Right lobe of liver (tissue), 6 donors: ENCODE measurements at regions not wholly inside any gene's neighbourhood (a gene's known extent, or its start where the extent isn't known, plus 50 kb on each side); places are given as distances from the start of the nearest gene placed in this dataset.

ENCODE experiments used
- ATAC-seq, 4 donors: fragments of 200-7000 bp; cut with Tn5 transposase; one replicate each; pipeline ENCODE4 v1.9.1; 2020; ENCODE audit warnings: mild to moderate bottlenecking in 4 of 4, moderate library complexity in 4 of 4
- DNase-seq, 3 donors: peaks; one replicate each; pipeline ENCODE4 v3.0.0-alpha.2; 2020
- H3K27ac ChIP-seq, 3 donors: fragments of 200-600 bp; one replicate each; pipeline ENCODE4 v1.8.0; 2022
- H3K27me3 ChIP-seq, 2 donors: fragments of 200-600 bp; one replicate each; pipeline ENCODE4 v1.8.0; 2022
- H3K36me3 ChIP-seq, 4 donors: fragments of 200-600 bp; sonication (generic) in 1 of 4; one replicate each; pipeline versions ENCODE4 v1.5.1 to v1.8.0; 2017 to 2022; ENCODE audit warnings: control low read depth in 1 of 4
- H3K4me1 ChIP-seq, 4 donors: fragments of 200-600 bp; sonication (generic) in 1 of 4; one replicate each; pipeline versions ENCODE4 v1.5.1 to v1.8.0; 2017 to 2022; ENCODE audit warnings: control low read depth in 1 of 4
- H3K4me3 ChIP-seq, 3 donors: fragments of 200-600 bp; one replicate each; pipeline ENCODE4 v1.8.0; 2022
- H3K9me3 ChIP-seq, 4 donors: fragments of 200-600 bp; sonication (generic) in 1 of 4; one replicate each; pipeline versions ENCODE4 v1.5.1 to v1.8.0; 2017 to 2022; ENCODE audit warnings: control low read depth in 1 of 4
- POLR2A ChIP-seq: fragments of 450-650 bp; IDR thresholded peaks from one replicate; pipeline ENCODE4 v1.6.1; 2017; ENCODE audit warnings: antibody characterized with exemption, mild to moderate bottlenecking
- WGBS: methylation state at CpG from one replicate; pipeline ENCODE4 v1.1.6; 2018; ENCODE audit warnings: low coverage, low lambda C conversion rate; ENCODE audit not compliant: insufficient coverage; ENCODE audit errors: missing lambda C conversion rate; 5-methylcytosine and 5-hydroxymethylcytosine counted together
- intact Hi-C, 2 donors: fragments of 100-400 bp; cut with DNase I; formaldehyde crosslinking; loops; one replicate each; pipeline versions ENCODE4 v1.11.2 to v1.14.1; 2022
- TF ChIP-seq, protein P1 (sequence below), 4 donors: fragments of 200-600 bp in 3 of 4; fragments of 450-650 bp in 1 of 4; IDR thresholded peaks; one replicate each; pipeline versions ENCODE4 v1.5.1 to v1.8.0; 2016 to 2022; ENCODE audit warnings: antibody characterized with exemption in 4 of 4, mild to moderate bottlenecking in 2 of 4
- donor health status: DM: no; HTN: yes; CAD: no.
- donor health status: DM: no; HTN: no; CAD: no.
- donor health status: DM: no; HTN: no; CAD: no.
- donor health status: DM: no; HTN: yes; CAD: no.
- donor health status: DM: no; HTN: yes; CAD: no.

DNA sequence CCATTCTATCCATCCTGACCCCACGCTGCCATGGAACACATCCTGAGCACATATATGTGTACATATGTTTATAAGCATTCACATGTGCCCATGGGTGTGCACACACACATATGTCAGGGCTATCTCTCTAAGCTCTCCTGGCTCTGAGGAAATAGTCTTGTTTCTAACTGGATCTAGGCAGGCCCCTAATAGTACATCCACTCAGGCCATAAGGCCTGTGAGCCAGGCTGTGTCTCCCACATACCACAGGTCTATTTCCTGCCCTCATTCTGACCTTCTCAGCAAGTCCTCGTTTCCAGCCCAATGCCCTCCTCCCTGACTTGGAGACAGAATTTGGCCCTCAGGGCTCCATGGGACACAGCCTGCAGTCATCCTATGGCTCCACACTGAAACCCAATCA lies 284.8 kb upstream of the CTNNB1 start:
- H3K27me3 ChIP-seq, result no peaks in the 10 kb centered on the region
- intact Hi-C loops, result no loop called here

DNA sequence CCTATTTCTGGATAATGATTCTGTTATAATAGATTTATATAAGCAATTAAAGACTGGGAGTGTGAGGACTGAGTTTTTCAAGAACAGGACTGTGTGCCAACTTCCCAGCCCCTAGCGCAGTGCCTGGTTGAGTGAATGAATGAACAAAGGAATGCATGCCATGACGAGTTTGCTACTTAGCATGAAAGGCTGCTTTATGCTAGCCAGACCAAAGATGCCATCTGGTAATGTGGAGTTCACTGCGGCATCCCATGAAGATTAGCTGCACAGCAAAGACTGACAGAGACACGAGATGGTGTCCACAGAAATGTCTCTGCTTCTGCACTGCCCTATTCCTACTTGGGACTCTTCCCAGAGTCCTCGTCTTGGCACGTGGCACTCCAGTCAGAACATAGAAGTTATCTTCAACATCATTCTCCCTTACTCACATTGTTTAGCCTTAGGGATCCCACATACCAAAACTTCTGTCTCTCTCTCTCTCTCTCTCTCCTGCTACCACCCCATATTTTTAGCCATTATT lies 283.9 kb upstream of the CTNNB1 start:
- intact Hi-C loops, result no loop called here
- ATAC-seq (no peak), DNase-seq (no peak)
- Histone ChIP-seq H3K4me3 (no peak overlapping the region), H3K4me1 (peaks cover 0 to 31% (median 5%) of the 10 kb centered on the region in 4 donors), H3K36me3 (no peaks in the 10 kb centered on the region), H3K27me3 (no peaks in the 10 kb centered on the region), H3K9me3 (no peaks in the 10 kb centered on the region), H3K27ac (no peak overlapping the region)
- 84% methylated on average over 5 of the region's 6 CpGs for WGBS
- no peak for TF ChIP-seq POLR2A
- TF ChIP-seq, protein P1, sequence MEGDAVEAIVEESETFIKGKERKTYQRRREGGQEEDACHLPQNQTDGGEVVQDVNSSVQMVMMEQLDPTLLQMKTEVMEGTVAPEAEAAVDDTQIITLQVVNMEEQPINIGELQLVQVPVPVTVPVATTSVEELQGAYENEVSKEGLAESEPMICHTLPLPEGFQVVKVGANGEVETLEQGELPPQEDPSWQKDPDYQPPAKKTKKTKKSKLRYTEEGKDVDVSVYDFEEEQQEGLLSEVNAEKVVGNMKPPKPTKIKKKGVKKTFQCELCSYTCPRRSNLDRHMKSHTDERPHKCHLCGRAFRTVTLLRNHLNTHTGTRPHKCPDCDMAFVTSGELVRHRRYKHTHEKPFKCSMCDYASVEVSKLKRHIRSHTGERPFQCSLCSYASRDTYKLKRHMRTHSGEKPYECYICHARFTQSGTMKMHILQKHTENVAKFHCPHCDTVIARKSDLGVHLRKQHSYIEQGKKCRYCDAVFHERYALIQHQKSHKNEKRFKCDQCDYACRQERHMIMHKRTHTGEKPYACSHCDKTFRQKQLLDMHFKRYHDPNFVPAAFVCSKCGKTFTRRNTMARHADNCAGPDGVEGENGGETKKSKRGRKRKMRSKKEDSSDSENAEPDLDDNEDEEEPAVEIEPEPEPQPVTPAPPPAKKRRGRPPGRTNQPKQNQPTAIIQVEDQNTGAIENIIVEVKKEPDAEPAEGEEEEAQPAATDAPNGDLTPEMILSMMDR (IDR thresholded peaks at IDR 0.05), result no peak

More for the DNA sequence above, 284.8 kb upstream of the CTNNB1 start:
- H3K4me1 ChIP-seq, result peaks cover 0 to 31% (median 5%) of the 10 kb centered on the region in 4 donors
- no peaks in the 10 kb centered on the region for H3K36me3 ChIP-seq
- ATAC-seq (no peak), DNase-seq (no peak)
- H3K9me3 ChIP-seq, result no peaks in the 10 kb centered on the region
- H3K27ac ChIP-seq, result no peak overlapping the region
- 83% methylated on average over 1 of the region's 2 CpGs for WGBS
- TF ChIP-seq, protein P1 (IDR thresholded peaks at IDR 0.05), result no peak
- TF ChIP-seq POLR2A, result no peak
- H3K4me3 ChIP-seq, result no peak overlapping the region

DNA sequence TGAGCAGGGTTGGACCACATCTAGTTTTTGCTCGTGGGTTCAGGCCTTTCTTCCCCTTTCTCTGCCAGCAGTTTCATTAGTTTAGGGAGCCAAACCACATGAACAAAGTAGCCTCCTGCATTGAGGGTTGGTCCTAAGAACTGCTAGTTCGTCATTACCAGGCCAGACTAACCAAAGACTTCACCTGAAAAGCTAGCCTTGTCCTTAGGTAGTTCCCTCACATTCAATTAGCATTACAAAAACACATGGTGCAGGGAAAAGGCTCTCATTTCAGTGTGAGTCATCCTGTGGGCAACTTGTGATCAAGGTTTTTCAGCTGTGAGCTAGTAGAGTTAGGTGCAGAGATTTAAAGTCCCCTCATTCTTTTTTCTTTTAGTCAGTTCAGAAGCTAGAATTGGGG lies 279.3 kb upstream of the CTNNB1 start:
- 80% methylated on average over 2 of the region's 2 CpGs for WGBS
- DNase-seq (no peak), ATAC-seq (no peak)
- no peaks in the 10 kb centered on the region for H3K36me3 ChIP-seq
- no peak overlapping the region for H3K4me3 ChIP-seq
- no peaks in the 10 kb centered on the region for H3K9me3 ChIP-seq
- H3K27ac ChIP-seq, result no peak overlapping the region
- H3K27me3 ChIP-seq, result no peaks in the 10 kb centered on the region
- H3K4me1 ChIP-seq, result peaks cover 0 to 10% (median 0%) of the 10 kb centered on the region in 4 donors
- no peak for TF ChIP-seq POLR2A
- TF ChIP-seq, protein P1 (IDR thresholded peaks at IDR 0.05), result no peak
- intact Hi-C loops, result no loop called here

DNA sequence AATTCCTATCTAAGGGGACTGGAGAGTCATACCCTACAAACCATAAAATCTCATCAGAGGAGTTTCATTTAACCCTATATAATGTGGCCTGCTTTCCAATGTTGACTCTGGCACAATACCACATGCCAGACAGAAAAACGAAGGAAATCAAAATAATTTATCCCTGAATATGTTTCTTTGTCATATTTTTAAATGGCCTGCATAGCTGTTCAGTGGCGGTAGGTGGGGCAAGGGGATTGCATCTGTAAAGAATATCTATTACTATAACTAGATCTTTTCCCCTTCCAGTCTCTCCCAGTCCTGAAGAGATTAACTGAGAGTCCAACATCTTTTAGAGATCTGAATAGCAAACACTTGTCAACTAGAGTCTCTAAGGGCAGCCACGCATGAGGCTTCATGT lies 278.1 kb upstream of the CTNNB1 start:
- H3K4me1 ChIP-seq, result peaks cover 0 to 12% (median 0%) of the 10 kb centered on the region in 4 donors
- no peaks in the 10 kb centered on the region for H3K27me3 ChIP-seq
- 78% methylated on average over 3 of the region's 3 CpGs for WGBS
- no peaks in the 10 kb centered on the region for H3K9me3 ChIP-seq
- no peak for ATAC-seq
- intact Hi-C loops, result no loop called here
- TF ChIP-seq POLR2A, result no peak
- TF ChIP-seq, protein P1 (IDR thresholded peaks at IDR 0.05), result no peak
- no peak overlapping the region for H3K27ac ChIP-seq
- DNase-seq, result no peak
- no peak overlapping the region for H3K4me3 ChIP-seq
- no peaks in the 10 kb centered on the region for H3K36me3 ChIP-seq

DNA sequence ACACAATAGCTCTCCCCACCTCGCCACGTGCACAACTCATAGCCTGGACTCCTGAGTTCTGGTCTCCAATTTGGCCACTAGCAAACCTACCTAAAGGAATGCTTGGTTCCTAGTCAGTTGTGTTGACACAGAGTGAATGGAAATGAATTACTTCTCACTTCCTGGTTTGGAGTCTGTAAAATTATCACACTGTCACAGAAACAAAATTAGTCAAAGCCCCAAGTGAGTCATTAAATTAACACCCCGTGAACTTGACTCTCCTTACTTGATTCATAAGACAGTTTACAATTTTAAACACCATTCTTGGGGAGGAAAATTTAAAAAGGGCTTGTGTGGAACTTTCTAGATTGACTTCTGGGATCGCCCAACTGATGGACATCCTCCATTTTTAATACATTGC lies 276.2 kb upstream of the CTNNB1 start:
- Histone ChIP-seq H3K4me3 (no peak overlapping the region), H3K27me3 (no peaks in the 10 kb centered on the region), H3K9me3 (no peaks in the 10 kb centered on the region), H3K4me1 (peaks cover 0 to 12% (median 0%) of the 10 kb centered on the region in 4 donors), H3K36me3 (no peaks in the 10 kb centered on the region), H3K27ac (no peak overlapping the region)
- 72% methylated on average over 2 of the region's 4 CpGs for WGBS
- intact Hi-C loops, result no loop called here
- no peak for TF ChIP-seq POLR2A
- TF ChIP-seq, protein P1 (IDR thresholded peaks at IDR 0.05), result no peak
- no peak for ATAC-seq
- DNase-seq, result no peak
